ENCODE measurements at regions not wholly inside any gene's neighbourhood (a gene's known extent, or its start where the extent isn't known, plus 50 kb on each side); places are given as distances from the start of the nearest gene placed in this dataset.

GRCh38 chr11:92752122-92752521 is 217.3 kb upstream of the MTNR1B start:
- no peaks in the 10 kb centered on the region for H3K27me3 Mint-ChIP-seq (ENCODE audit: low read depth)
- no peak overlapping the region for H3K4me2 ChIP-seq (ENCODE audit: insufficient read depth, insufficient read length, low read length)
- no peaks in the 10 kb centered on the region for H4K20me1 ChIP-seq (ENCODE audit: control insufficient read depth, insufficient read depth, insufficient read length)
- no peak overlapping the region for H3T11ph ChIP-seq (ENCODE audit: low read length)
- H2BK5ac ChIP-seq (ENCODE audit: insufficient read length, low read length): no peak overlapping the region
- no peak overlapping the region for H3K4me3 Mint-ChIP-seq
- H3K4me1 ChIP-seq (ENCODE audit: insufficient read depth, low read length): no peaks in the 10 kb centered on the region
- no peak overlapping the region for H2BK20ac ChIP-seq (ENCODE audit: low read depth, low read length, poor library complexity, severe bottlenecking)
- H3K27me3 ChIP-seq (ENCODE audit: insufficient read depth, low read length): no peaks in the 10 kb centered on the region
- H3K9me3 Mint-ChIP-seq: peaks cover 6 to 7% of the 10 kb centered on the region in 2 experiments
- WGBS (ENCODE audit: extremely low coverage, insufficient read length, low lambda C conversion rate): no CpG with 5 or more reads among the region's 1 CpG
- no peak overlapping the region for H2BK15ac ChIP-seq (ENCODE audit: low read depth, low read length)
- TF ChIP-seq CTCF (conservative IDR thresholded peaks at IDR 0.05): no peak
- H3K27ac ChIP-seq (ENCODE audit: insufficient read length, low read depth, low read length): no peak overlapping the region
- no peak overlapping the region for H4K91ac ChIP-seq (ENCODE audit: insufficient read length, low read depth, low read length)
- H3K9me3 ChIP-seq (ENCODE audit: control insufficient read depth, low read depth, low read length): no peaks in the 10 kb centered on the region
- H3K79me1 ChIP-seq (ENCODE audit: insufficient read depth, low read depth, low read length, poor library complexity, severe bottlenecking): no peaks in the 10 kb centered on the region
- H3K23me2 ChIP-seq (ENCODE audit: insufficient read length, low read depth, low read length, poor library complexity, severe bottlenecking): no peaks in the 10 kb centered on the region
- H3K9ac ChIP-seq (ENCODE audit: extremely low read depth, insufficient read length, low read length): no peak overlapping the region
- no peak overlapping the region for H4K8ac ChIP-seq (replicated peaks; ENCODE audit: insufficient read length, low read depth, low read length)
- no peak overlapping the region for H3K18ac ChIP-seq (ENCODE audit: insufficient read length, low read depth, low read length)
- no peak overlapping the region for H3K14ac ChIP-seq (ENCODE audit: insufficient read depth, low read length)
- no peak overlapping the region for H2BK12ac ChIP-seq (ENCODE audit: insufficient read length, low read depth, low read length)
- no peaks in the 10 kb centered on the region for H3K79me2 ChIP-seq (ENCODE audit: insufficient read depth, low read length)
- DNase-seq: no peak
- H3K23ac ChIP-seq (ENCODE audit: insufficient read length, low read depth, low read length): no peak overlapping the region
- no peak overlapping the region for H3K27ac Mint-ChIP-seq
- H3K56ac ChIP-seq (ENCODE audit: insufficient read length, low read depth, low read length): no peak overlapping the region
- H3K4ac ChIP-seq (ENCODE audit: low read depth, low read length): no peak overlapping the region
- H2AFZ ChIP-seq (ENCODE audit: low read length): no peak overlapping the region
- no peak overlapping the region for H4K5ac ChIP-seq (ENCODE audit: insufficient read length, low read depth, low read length)
- no peak overlapping the region for H2BK120ac ChIP-seq (ENCODE audit: low read depth, low read length, poor library complexity, severe bottlenecking)
- no peak overlapping the region for H2AK5ac ChIP-seq (ENCODE audit: insufficient read length, low read length)
- peaks cover 5 to 7% of the 10 kb centered on the region in 2 experiments for H3K4me1 Mint-ChIP-seq
- peaks cover 2 to 9% (median 7%) of the 10 kb centered on the region in 3 experiments; a peak in 5 of 7 replicates for H3K36me3 Mint-ChIP-seq (ENCODE audit: insufficient read depth in 1 of 3, low read depth in 3 of 3)
